Activated naive CD8-positive, alpha-beta T cell (primary cell): ENCODE measurements at regions not wholly inside any gene's neighbourhood (a gene's known extent, or its start where the extent isn't known, plus 50 kb on each side); places are given as distances from the start of the nearest gene placed in this dataset.

ENCODE experiments used
- H3K27ac Mint-ChIP-seq: one replicate; pipeline ENCODE4 v1.8.0; 2021; ENCODE audit warnings: mixed read lengths
- H3K27me3 Mint-ChIP-seq: one replicate; pipeline ENCODE4 v1.8.0; 2021; ENCODE audit warnings: mixed read lengths
- H3K36me3 Mint-ChIP-seq: one replicate; pipeline ENCODE4 v1.8.0; 2021; ENCODE audit warnings: mixed read lengths
- H3K4me1 Mint-ChIP-seq: one replicate; pipeline ENCODE4 v1.8.0; 2021; ENCODE audit warnings: low read depth, mixed read lengths
- H3K4me3 Mint-ChIP-seq: one replicate; pipeline ENCODE4 v1.8.0; 2021; ENCODE audit warnings: mild to moderate bottlenecking, mixed read lengths
- H3K9me3 Mint-ChIP-seq: one replicate; pipeline ENCODE4 v1.8.0; 2021; ENCODE audit warnings: low read depth, mixed read lengths

- peaks cover 2% of the 10 kb centered on the region for H3K36me3 Mint-ChIP-seq
- H3K4me3 Mint-ChIP-seq = no peak overlapping the region
- H3K27me3 Mint-ChIP-seq = no peaks in the 10 kb centered on the region
- H3K9me3 Mint-ChIP-seq = no peaks in the 10 kb centered on the region
- no peak overlapping the region for H3K27ac Mint-ChIP-seq
- H3K4me1 Mint-ChIP-seq = peaks cover 66% of the 10 kb centered on the region
Measured at GRCh38 chr1:198927129-198927528, 288.3 kb downstream of the PTPRC start.

GRCh38 chr1:198929111-198929604 is 290.3 kb downstream of the PTPRC start:
- Mint-ChIP-seq H3K9me3 (no peaks in the 10 kb centered on the region), H3K4me1 (peaks cover 67% of the 10 kb centered on the region), H3K36me3 (peaks cover 2% of the 10 kb centered on the region), H3K27me3 (no peaks in the 10 kb centered on the region), H3K4me3 (peak overlapping the region; percentile 21), H3K27ac (no peak overlapping the region)

GRCh38 chr1:198929961-198930599 is 291.2 kb downstream of the PTPRC start:
- H3K27ac Mint-ChIP-seq = peak overlapping the region; percentile 87
- peaks cover 61% of the 10 kb centered on the region for H3K4me1 Mint-ChIP-seq
- no peaks in the 10 kb centered on the region for H3K27me3 Mint-ChIP-seq
- H3K36me3 Mint-ChIP-seq = peaks cover 2% of the 10 kb centered on the region
- no peaks in the 10 kb centered on the region for H3K9me3 Mint-ChIP-seq
- H3K4me3 Mint-ChIP-seq = peak overlapping the region; percentile 78

- Mint-ChIP-seq H3K36me3 (no peaks in the 10 kb centered on the region), H3K4me3 (peak overlapping the region; percentile 81), H3K9me3 (no peaks in the 10 kb centered on the region), H3K27me3 (no peaks in the 10 kb centered on the region), H3K27ac (peak overlapping the region; percentile 93), H3K4me1 (peaks cover 48% of the 10 kb centered on the region)
Measured at GRCh38 chr1:198932351-198932991, 293.6 kb downstream of the PTPRC start.

DNA sequence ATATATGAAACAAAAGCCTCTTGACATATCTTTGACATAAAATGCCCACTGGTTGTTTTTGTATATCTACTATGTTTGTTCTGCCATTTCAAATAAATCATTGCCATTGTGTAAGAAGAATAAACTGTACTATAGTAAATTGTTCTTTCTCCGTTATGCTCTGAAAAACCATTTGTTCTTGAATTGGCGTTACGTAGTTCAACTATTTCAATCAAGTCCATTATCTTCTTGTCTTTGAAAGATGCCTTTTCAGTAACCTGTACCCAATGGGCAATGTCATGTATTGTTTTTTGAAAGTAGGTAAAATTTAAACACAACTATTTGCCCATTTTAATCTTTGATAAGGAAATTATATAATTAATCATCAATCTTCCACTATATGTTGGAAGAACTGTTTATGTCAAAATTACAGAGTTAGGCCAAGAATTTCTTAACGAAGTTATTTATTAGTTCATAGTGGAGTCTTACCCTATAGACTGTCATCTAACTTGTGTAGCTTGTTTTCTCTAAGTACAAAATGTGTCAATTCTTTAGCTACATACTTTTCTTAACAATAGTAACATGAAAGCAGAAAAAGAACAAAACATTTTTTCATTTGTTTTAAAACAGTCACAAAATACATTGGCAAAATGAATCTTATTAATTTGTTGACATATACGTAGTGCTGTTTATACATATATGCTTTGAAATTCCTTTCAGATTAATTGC is 294.8 kb downstream of the PTPRC start:
- no peaks in the 10 kb centered on the region for H3K9me3 Mint-ChIP-seq
- H3K4me1 Mint-ChIP-seq = peaks cover 57% of the 10 kb centered on the region
- no peak overlapping the region for H3K27ac Mint-ChIP-seq
- no peaks in the 10 kb centered on the region for H3K27me3 Mint-ChIP-seq
- no peak overlapping the region for H3K4me3 Mint-ChIP-seq
- H3K36me3 Mint-ChIP-seq = no peaks in the 10 kb centered on the region

DNA sequence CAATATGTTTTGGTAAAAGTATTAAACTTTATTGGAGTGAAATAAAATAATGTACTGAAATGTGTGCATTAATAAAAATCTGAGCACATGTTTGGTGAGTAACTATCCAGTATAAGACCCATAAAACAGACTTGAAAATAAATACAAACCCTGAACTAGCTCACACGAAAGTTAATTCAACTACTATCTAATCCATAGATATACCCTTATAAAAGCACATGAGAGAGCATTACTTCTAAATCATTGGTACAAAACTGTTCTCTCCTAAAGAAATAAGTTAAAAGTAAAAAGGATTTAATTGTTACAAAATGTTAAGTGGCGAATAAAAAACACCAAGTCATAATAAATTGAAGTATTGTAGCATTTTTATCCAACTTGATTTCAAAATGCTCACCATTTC is 295.6 kb downstream of the PTPRC start:
- H3K4me3 Mint-ChIP-seq = no peak overlapping the region

GRCh38 chr1:198934901-198935305 is 296.1 kb downstream of the PTPRC start:
- H3K36me3 Mint-ChIP-seq = no peaks in the 10 kb centered on the region
- H3K4me1 Mint-ChIP-seq = peaks cover 45% of the 10 kb centered on the region
- H3K4me3 Mint-ChIP-seq = no peak overlapping the region
- no peak overlapping the region for H3K27ac Mint-ChIP-seq
- no peaks in the 10 kb centered on the region for H3K9me3 Mint-ChIP-seq
- no peaks in the 10 kb centered on the region for H3K27me3 Mint-ChIP-seq

More for the DNA sequence above, 295.6 kb downstream of the PTPRC start:
- H3K9me3 Mint-ChIP-seq = no peaks in the 10 kb centered on the region
- peaks cover 49% of the 10 kb centered on the region for H3K4me1 Mint-ChIP-seq
- H3K27ac Mint-ChIP-seq = no peak overlapping the region
- H3K36me3 Mint-ChIP-seq = no peaks in the 10 kb centered on the region
- no peaks in the 10 kb centered on the region for H3K27me3 Mint-ChIP-seq

GRCh38 chr1:198935306-198935921 is 296.6 kb downstream of the PTPRC start:
- no peak overlapping the region for H3K27ac Mint-ChIP-seq
- H3K27me3 Mint-ChIP-seq = no peaks in the 10 kb centered on the region
- no peaks in the 10 kb centered on the region for H3K9me3 Mint-ChIP-seq
- H3K4me3 Mint-ChIP-seq = no peak overlapping the region
- no peaks in the 10 kb centered on the region for H3K36me3 Mint-ChIP-seq
- H3K4me1 Mint-ChIP-seq = peaks cover 40% of the 10 kb centered on the region

GRCh38 chr1:198936371-198937083 is 297.7 kb downstream of the PTPRC start:
- Mint-ChIP-seq H3K4me1 (peaks cover 34% of the 10 kb centered on the region), H3K36me3 (no peaks in the 10 kb centered on the region), H3K27ac (no peak overlapping the region), H3K9me3 (peaks cover 4% of the 10 kb centered on the region), H3K27me3 (no peaks in the 10 kb centered on the region), H3K4me3 (no peak overlapping the region)

GRCh38 chr1:198937231-198938031 is 298.6 kb downstream of the PTPRC start:
- H3K4me3 Mint-ChIP-seq = no peak overlapping the region
- H3K9me3 Mint-ChIP-seq = peaks cover 6% of the 10 kb centered on the region
- peaks cover 31% of the 10 kb centered on the region for H3K4me1 Mint-ChIP-seq
- no peaks in the 10 kb centered on the region for H3K36me3 Mint-ChIP-seq
- no peak overlapping the region for H3K27ac Mint-ChIP-seq
- H3K27me3 Mint-ChIP-seq = no peaks in the 10 kb centered on the region

- peaks cover 18% of the 10 kb centered on the region for H3K4me1 Mint-ChIP-seq
- H3K4me3 Mint-ChIP-seq = no peak overlapping the region
- no peaks in the 10 kb centered on the region for H3K36me3 Mint-ChIP-seq
- no peaks in the 10 kb centered on the region for H3K27me3 Mint-ChIP-seq
- peaks cover 6% of the 10 kb centered on the region for H3K9me3 Mint-ChIP-seq
- H3K27ac Mint-ChIP-seq = no peak overlapping the region
Measured at GRCh38 chr1:198939286-198939685, 300.4 kb downstream of the PTPRC start.

- Mint-ChIP-seq H3K9me3 (peaks cover 6% of the 10 kb centered on the region), H3K36me3 (no peaks in the 10 kb centered on the region), H3K27ac (no peak overlapping the region), H3K4me3 (no peak overlapping the region), H3K27me3 (no peaks in the 10 kb centered on the region), H3K4me1 (peaks cover 18% of the 10 kb centered on the region)
Measured at GRCh38 chr1:198939956-198940355, 301.1 kb downstream of the PTPRC start.

- peaks cover 10% of the 10 kb centered on the region for H3K4me1 Mint-ChIP-seq
- no peaks in the 10 kb centered on the region for H3K36me3 Mint-ChIP-seq
- no peaks in the 10 kb centered on the region for H3K27me3 Mint-ChIP-seq
- H3K9me3 Mint-ChIP-seq = peaks cover 6% of the 10 kb centered on the region
- H3K4me3 Mint-ChIP-seq = no peak overlapping the region
- H3K27ac Mint-ChIP-seq = no peak overlapping the region
Measured at GRCh38 chr1:198942466-198942865, 303.6 kb downstream of the PTPRC start.
